ENCODE measurements at regions not wholly inside any gene's neighbourhood (a gene's known extent, or its start where the extent isn't known, plus 50 kb on each side); places are given as distances from the start of the nearest gene placed in this dataset.

- Histone ChIP-seq H3K4me3 (no peak overlapping the region), H3K4me1 (no peaks in the 10 kb centered on the region), H3K36me3 (no peaks in the 10 kb centered on the region), H3K9me3 (no peaks in the 10 kb centered on the region), H3K27ac (no peak overlapping the region), H3K27me3 (no peaks in the 10 kb centered on the region)
- intact Hi-C loops (cut with DNase I): no loop called here
- DNase-seq (ENCODE audit: extremely low spot score in 2 of 2): no peak
- TF ChIP-seq CTCF (IDR thresholded peaks at IDR 0.05) (no peak), POLR2AphosphoS5 (IDR thresholded peaks at IDR 0.05; ENCODE audit: insufficient read depth in 1 of 2, low read depth in 1 of 2) (no peak), POLR2A (IDR thresholded peaks at IDR 0.05) (no peak)
Measured at GRCh38 chr13:76527041-76527440, 359.2 kb downstream of the KCTD12 start.

GRCh38 chr13:76523740-76524340 is 362.4 kb downstream of the KCTD12 start:
- no peak for TF ChIP-seq POLR2A (IDR thresholded peaks at IDR 0.05)
- TF ChIP-seq CTCF (IDR thresholded peaks at IDR 0.05): no peak
- peak in 1 of 2 donors; percentile 43 for TF ChIP-seq POLR2AphosphoS5 (IDR thresholded peaks at IDR 0.05; ENCODE audit: insufficient read depth in 1 of 2, low read depth in 1 of 2)
- Histone ChIP-seq H3K4me3 (no peak overlapping the region), H3K4me1 (no peaks in the 10 kb centered on the region), H3K27me3 (no peaks in the 10 kb centered on the region), H3K36me3 (no peaks in the 10 kb centered on the region), H3K27ac (no peak overlapping the region), H3K9me3 (no peaks in the 10 kb centered on the region)
- intact Hi-C loops (cut with DNase I): no loop called here
- no peak for DNase-seq (ENCODE audit: extremely low spot score in 2 of 2)

GRCh38 chr13:76522083-76522755 is 364.0 kb downstream of the KCTD12 start:
- intact Hi-C loops (cut with DNase I): no loop called here
- DNase-seq (ENCODE audit: extremely low spot score in 2 of 2): no peak

GRCh38 chr13:76519685-76520084 is 366.5 kb downstream of the KCTD12 start:
- H3K27ac ChIP-seq: no peak overlapping the region
- H3K9me3 ChIP-seq: no peaks in the 10 kb centered on the region
- H3K4me3 ChIP-seq: no peak overlapping the region
- no peak for DNase-seq (ENCODE audit: extremely low spot score in 2 of 2)
- H3K4me1 ChIP-seq: peaks cover 4% of the 10 kb centered on the region
- intact Hi-C loops (cut with DNase I): no loop called here
- H3K36me3 ChIP-seq: no peaks in the 10 kb centered on the region
- no peaks in the 10 kb centered on the region for H3K27me3 ChIP-seq
- TF ChIP-seq CTCF (IDR thresholded peaks at IDR 0.05): no peak
- no peak for TF ChIP-seq POLR2AphosphoS5 (IDR thresholded peaks at IDR 0.05; ENCODE audit: insufficient read depth in 1 of 2, low read depth in 1 of 2)
- no peak for TF ChIP-seq POLR2A (IDR thresholded peaks at IDR 0.05)

More at GRCh38 chr13:76522083-76522755, 364.0 kb downstream of the KCTD12 start:
- Histone ChIP-seq H3K4me3 (no peak overlapping the region), H3K27ac (no peak overlapping the region), H3K9me3 (no peaks in the 10 kb centered on the region), H3K27me3 (no peaks in the 10 kb centered on the region), H3K36me3 (no peaks in the 10 kb centered on the region), H3K4me1 (no peaks in the 10 kb centered on the region)
- TF ChIP-seq CTCF (IDR thresholded peaks at IDR 0.05) (no peak), POLR2AphosphoS5 (IDR thresholded peaks at IDR 0.05; ENCODE audit: insufficient read depth in 1 of 2, low read depth in 1 of 2) (no peak), POLR2A (IDR thresholded peaks at IDR 0.05) (no peak)

- no peak for TF ChIP-seq POLR2A (IDR thresholded peaks at IDR 0.05)
- no peak for TF ChIP-seq POLR2AphosphoS5 (IDR thresholded peaks at IDR 0.05; ENCODE audit: insufficient read depth in 1 of 2, low read depth in 1 of 2)
- TF ChIP-seq CTCF (IDR thresholded peaks at IDR 0.05): no peak
- no peak overlapping the region for H3K4me3 ChIP-seq
Measured at GRCh38 chr13:76516586-76516985, 369.6 kb downstream of the KCTD12 start.

More at GRCh38 chr13:76516586-76516985, 369.6 kb downstream of the KCTD12 start:
- Histone ChIP-seq H3K9me3 (no peaks in the 10 kb centered on the region), H3K27ac (no peak overlapping the region), H3K36me3 (no peaks in the 10 kb centered on the region), H3K27me3 (no peaks in the 10 kb centered on the region), H3K4me1 (peaks cover 4% of the 10 kb centered on the region)
- intact Hi-C loops (cut with DNase I): no loop called here
- DNase-seq (ENCODE audit: extremely low spot score in 2 of 2): no peak
